ENCODE measurements at regions not wholly inside any gene's neighbourhood (a gene's known extent, or its start where the extent isn't known, plus 50 kb on each side); places are given as distances from the start of the nearest gene placed in this dataset.

- TF ChIP-seq ATF6 (CRISPR knock-in tag; IDR thresholded peaks at IDR 0.05) (no peak), PRRX2 (CRISPR knock-in tag; IDR thresholded peaks at IDR 0.05) (no peak), ZNF138 (CRISPR knock-in tag; conservative IDR thresholded peaks at IDR 0.05) (no peak), CREM (CRISPR knock-in tag; IDR thresholded peaks at IDR 0.05) (no peak), MXD4 (CRISPR knock-in tag; IDR thresholded peaks at IDR 0.05; ENCODE audit: borderline replicate concordance) (no peak)
These were observed 79.2 kb upstream of the KLF13 start (continued) for GRCh38 chr15:31247404-31247803.

GRCh38 chr15:31248263-31248662 lies 78.4 kb upstream of the KLF13 start:
- ATAC-seq, result no peak
- H3K27me3 Mint-ChIP-seq (ENCODE audit: low read depth), result no peaks in the 10 kb centered on the region
- no peak for TF ChIP-seq OVOL2 (CRISPR knock-in tag; IDR thresholded peaks at IDR 0.05; ENCODE audit: borderline replicate concordance)
- no peak for TF ChIP-seq ZNF219 (CRISPR knock-in tag; IDR thresholded peaks at IDR 0.05; ENCODE audit: borderline replicate concordance)
- no peak for TF ChIP-seq HMGA2 (CRISPR knock-in tag; IDR thresholded peaks at IDR 0.05)
- TF ChIP-seq EMX1 (CRISPR knock-in tag; IDR thresholded peaks at IDR 0.05), result no peak
- TF ChIP-seq AFF4 (CRISPR knock-in tag; IDR thresholded peaks at IDR 0.05; ENCODE audit: borderline replicate concordance), result no peak
- TF ChIP-seq SP1 (CRISPR knock-in tag; conservative IDR thresholded peaks at IDR 0.05), result no peak
- TF ChIP-seq ZNF263 (CRISPR knock-in tag; IDR thresholded peaks at IDR 0.05; ENCODE audit: low read depth), result no peak
- no peak for TF ChIP-seq ZNF121 (CRISPR knock-in tag; IDR thresholded peaks at IDR 0.05)
- no peak for TF ChIP-seq TEAD4 (CRISPR knock-in tag; IDR thresholded peaks at IDR 0.05)
- TF ChIP-seq SMAD4 (CRISPR knock-in tag; IDR thresholded peaks at IDR 0.05), result no peak
- H3K4me3 Mint-ChIP-seq, result no peak overlapping the region
- no peaks in the 10 kb centered on the region for H3K36me3 Mint-ChIP-seq
- H3K4me1 Mint-ChIP-seq, result no peaks in the 10 kb centered on the region
- no peak overlapping the region; the same call in 1 of the 2 replicates for H3K27ac Mint-ChIP-seq
- no peaks in the 10 kb centered on the region for H3K9me3 Mint-ChIP-seq
- ChIA-PET POLR2A (no interaction called here), CTCF (interaction anchor here (1.3 kb wide), 1 partner anchor 240 kb away, joined by 4 read pairs; no protein-coding TSS in a partner anchor)
- DNase-seq (ENCODE audit: low spot score), result no peak

- no peaks in the 10 kb centered on the region for H3K9me3 Mint-ChIP-seq
- ChIA-PET CTCF (interaction anchor here (1.4 kb wide), 1 partner anchor 117 kb away, joined by 3 read pairs; no protein-coding TSS in a partner anchor), POLR2A (interaction anchor here (0.5 kb wide), 1 partner anchor 240 kb away, joined by 3 read pairs; no protein-coding TSS in a partner anchor)
- H3K27ac Mint-ChIP-seq, result no peak overlapping the region
- no peaks in the 10 kb centered on the region for H3K27me3 Mint-ChIP-seq (ENCODE audit: low read depth)
- H3K4me3 Mint-ChIP-seq, result no peak overlapping the region
- H3K4me1 Mint-ChIP-seq, result no peaks in the 10 kb centered on the region
- H3K36me3 Mint-ChIP-seq, result no peaks in the 10 kb centered on the region
- ATAC-seq (no peak), DNase-seq (ENCODE audit: low spot score) (no peak)
- no peak for TF ChIP-seq RELA (CRISPR knock-in tag; IDR thresholded peaks at IDR 0.05; ENCODE audit: borderline replicate concordance)
- no peak for TF ChIP-seq CREM (CRISPR knock-in tag; IDR thresholded peaks at IDR 0.05)
- TF ChIP-seq, protein P1, sequence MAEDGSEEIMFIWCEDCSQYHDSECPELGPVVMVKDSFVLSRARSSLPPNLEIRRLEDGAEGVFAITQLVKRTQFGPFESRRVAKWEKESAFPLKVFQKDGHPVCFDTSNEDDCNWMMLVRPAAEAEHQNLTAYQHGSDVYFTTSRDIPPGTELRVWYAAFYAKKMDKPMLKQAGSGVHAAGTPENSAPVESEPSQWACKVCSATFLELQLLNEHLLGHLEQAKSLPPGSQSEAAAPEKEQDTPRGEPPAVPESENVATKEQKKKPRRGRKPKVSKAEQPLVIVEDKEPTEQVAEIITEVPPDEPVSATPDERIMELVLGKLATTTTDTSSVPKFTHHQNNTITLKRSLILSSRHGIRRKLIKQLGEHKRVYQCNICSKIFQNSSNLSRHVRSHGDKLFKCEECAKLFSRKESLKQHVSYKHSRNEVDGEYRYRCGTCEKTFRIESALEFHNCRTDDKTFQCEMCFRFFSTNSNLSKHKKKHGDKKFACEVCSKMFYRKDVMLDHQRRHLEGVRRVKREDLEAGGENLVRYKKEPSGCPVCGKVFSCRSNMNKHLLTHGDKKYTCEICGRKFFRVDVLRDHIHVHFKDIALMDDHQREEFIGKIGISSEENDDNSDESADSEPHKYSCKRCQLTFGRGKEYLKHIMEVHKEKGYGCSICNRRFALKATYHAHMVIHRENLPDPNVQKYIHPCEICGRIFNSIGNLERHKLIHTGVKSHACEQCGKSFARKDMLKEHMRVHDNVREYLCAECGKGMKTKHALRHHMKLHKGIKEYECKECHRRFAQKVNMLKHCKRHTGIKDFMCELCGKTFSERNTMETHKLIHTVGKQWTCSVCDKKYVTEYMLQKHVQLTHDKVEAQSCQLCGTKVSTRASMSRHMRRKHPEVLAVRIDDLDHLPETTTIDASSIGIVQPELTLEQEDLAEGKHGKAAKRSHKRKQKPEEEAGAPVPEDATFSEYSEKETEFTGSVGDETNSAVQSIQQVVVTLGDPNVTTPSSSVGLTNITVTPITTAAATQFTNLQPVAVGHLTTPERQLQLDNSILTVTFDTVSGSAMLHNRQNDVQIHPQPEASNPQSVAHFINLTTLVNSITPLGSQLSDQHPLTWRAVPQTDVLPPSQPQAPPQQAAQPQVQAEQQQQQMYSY (CRISPR knock-in tag; IDR thresholded peaks at IDR 0.05), result no peak
- TF ChIP-seq CREB1 (CRISPR knock-in tag; IDR thresholded peaks at IDR 0.05), result no peak
- TF ChIP-seq, protein P2, sequence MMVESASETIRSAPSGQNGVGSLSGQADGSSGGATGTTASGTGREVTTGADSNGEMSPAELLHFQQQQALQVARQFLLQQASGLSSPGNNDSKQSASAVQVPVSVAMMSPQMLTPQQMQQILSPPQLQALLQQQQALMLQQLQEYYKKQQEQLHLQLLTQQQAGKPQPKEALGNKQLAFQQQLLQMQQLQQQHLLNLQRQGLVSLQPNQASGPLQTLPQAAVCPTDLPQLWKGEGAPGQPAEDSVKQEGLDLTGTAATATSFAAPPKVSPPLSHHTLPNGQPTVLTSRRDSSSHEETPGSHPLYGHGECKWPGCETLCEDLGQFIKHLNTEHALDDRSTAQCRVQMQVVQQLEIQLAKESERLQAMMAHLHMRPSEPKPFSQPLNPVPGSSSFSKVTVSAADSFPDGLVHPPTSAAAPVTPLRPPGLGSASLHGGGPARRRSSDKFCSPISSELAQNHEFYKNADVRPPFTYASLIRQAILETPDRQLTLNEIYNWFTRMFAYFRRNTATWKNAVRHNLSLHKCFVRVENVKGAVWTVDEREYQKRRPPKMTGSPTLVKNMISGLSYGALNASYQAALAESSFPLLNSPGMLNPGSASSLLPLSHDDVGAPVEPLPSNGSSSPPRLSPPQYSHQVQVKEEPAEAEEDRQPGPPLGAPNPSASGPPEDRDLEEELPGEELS (CRISPR knock-in tag; IDR thresholded peaks at IDR 0.05), result no peak
- no peak for TF ChIP-seq SP1 (CRISPR knock-in tag; conservative IDR thresholded peaks at IDR 0.05)
- no peak for TF ChIP-seq ZNF317 (CRISPR knock-in tag; IDR thresholded peaks at IDR 0.05; ENCODE audit: borderline replicate concordance, low read depth)
- no peak for TF ChIP-seq NFE2L1 (CRISPR knock-in tag; IDR thresholded peaks at IDR 0.05)
These were observed 77.7 kb upstream of the KLF13 start for GRCh38 chr15:31248951-31249350.

All from WTC11 (cell line).